Fibroblast of mammary gland (primary cell): ENCODE measurements at regions not wholly inside any gene's neighbourhood (a gene's known extent, or its start where the extent isn't known, plus 50 kb on each side); places are given as distances from the start of the nearest gene placed in this dataset.

Experiments used
- DNase-seq: peaks from one replicate; pipeline ENCODE4 v3.0.0-alpha.2; 2010; ENCODE audit warnings: low read depth
- H3K4me3 ChIP-seq: 2 replicates; pipeline ENCODE4 v1.5.1; 2011; ENCODE audit warnings: low read depth, mild to moderate bottlenecking, low read length, moderate library complexity; ENCODE audit not compliant: control insufficient read depth
- CTCF ChIP-seq: conservative IDR thresholded peaks from 2 replicates; pipeline ENCODE4 v1.5.1; 2011; ENCODE audit warnings: low read depth, low read length, inconsistent platforms; ENCODE audit not compliant: control insufficient read depth, insufficient read depth

GRCh38 chr10:59124187-59124586 is 52.3 kb upstream of the PHYHIPL start:
- DNase-seq = no peak
- no peak overlapping the region for H3K4me3 ChIP-seq
- TF ChIP-seq CTCF = no peak

- DNase-seq = no peak
- no peak overlapping the region for H3K4me3 ChIP-seq
- no peak for TF ChIP-seq CTCF
Observed at GRCh38 chr10:59125666-59126065, 50.8 kb upstream of the PHYHIPL start.

- H3K4me3 ChIP-seq = no peak overlapping the region
- DNase-seq = no peak
- no peak for TF ChIP-seq CTCF
Observed at GRCh38 chr10:59126261-59126660, 50.2 kb upstream of the PHYHIPL start.
